GM12878 (cell line): ENCODE measurements at regions not wholly inside any gene's neighbourhood (a gene's known extent, or its start where the extent isn't known, plus 50 kb on each side); places are given as distances from the start of the nearest gene placed in this dataset.

Experiments
- ATAC-seq: fragments of 200-7000 bp; cut with Tn5 transposase; 3 replicates; pipeline ENCODE4 v1.9.1; 2020; ENCODE audit warnings: mild to moderate bottlenecking, moderate library complexity
- BruUV-seq: library from RNA; stranded (reverse); fragments of 400-500 nt; replicated peaks from 2 replicates; lab custom pipeline; 2021; lab: Mats Ljungman, UMichigan
- CTCF ChIA-PET: fragments of 300-600 bp; sonication (Branson Sonifier 250); formaldehyde crosslinking; extraction: SDS; loops from one replicate; lab custom pipeline; 2021; ENCODE audit warnings: inconsistent platforms; lab: Yijun Ruan, JAX
- POLR2A ChIA-PET: fragments of 350-600 bp; formaldehyde crosslinking; extraction: SDS; loops from one replicate; lab custom pipeline; 2021; ENCODE audit warnings: inconsistent platforms; lab: Charles Lee
- RAD21 ChIA-PET: fragments of 300-600 bp; sonication (Branson Sonifier 250); formaldehyde crosslinking; loops from one replicate; lab custom pipeline; 2023; ENCODE audit warnings: antibody characterized with exemption; ENCODE audit not compliant: unreplicated experiment; lab: Charles Lee
- SMC1A ChIA-PET: fragments of 300-600 bp; sonication (Branson Sonifier 250); formaldehyde crosslinking; loops from one replicate; lab custom pipeline; 2023; ENCODE audit not compliant: unreplicated experiment, uncharacterized antibody; lab: Charles Lee
- DNase-seq: peaks from one replicate; pipeline ENCODE4 v3.0.0-alpha.2; 2011; ENCODE audit warnings: low read depth, low spot score
- FAIRE-seq: peaks from 3 replicates; lab custom pipeline; 2011; peaks lifted over from hg19 to GRCh38; lab: Jason Lieb, UNC
- H2AFZ ChIP-seq: 2 replicates; pipeline ENCODE4 v1.6.0; 2011; ENCODE audit warnings: low read depth, low read length, control low read depth; ENCODE audit not compliant: control insufficient read depth
- H3K27ac ChIP-seq: 2 replicates; pipeline ENCODE4 v1.5.1; 2011; ENCODE audit warnings: control low read depth; ENCODE audit not compliant: control insufficient read depth, insufficient read depth
- H3K27me3 ChIP-seq, 2 experiments: replicated peaks in 1 of 2; 2 replicates each; pipeline versions ENCODE4 v1.6.0 to v1.6.1; 2011; ENCODE audit warnings: low read length in 1 of 2; ENCODE audit not compliant: control insufficient read depth in 2 of 2, insufficient read depth in 2 of 2
- H3K36me3 ChIP-seq, 2 experiments: 2 replicates each; pipeline ENCODE4 v1.5.1; 2011; ENCODE audit warnings: low read length in 1 of 2; ENCODE audit not compliant: control insufficient read depth in 2 of 2, insufficient read depth in 2 of 2
- H3K4me1 ChIP-seq: 2 replicates; pipeline ENCODE4 v1.6.1; 2011; ENCODE audit warnings: mild to moderate bottlenecking, low read length, moderate library complexity, mixed read lengths; ENCODE audit not compliant: control insufficient read depth, insufficient read depth
- H3K4me2 ChIP-seq: 2 replicates; pipeline ENCODE4 v1.6.0; 2011; ENCODE audit warnings: control low read depth; ENCODE audit not compliant: control insufficient read depth, insufficient read depth
- H3K4me3 ChIP-seq: fragments of 200-600 bp; sonication (generic); 2 replicates; pipeline ENCODE4 v1.5.1; 2016
- H3K79me2 ChIP-seq: 2 replicates; pipeline ENCODE4 v1.6.0; 2011; ENCODE audit warnings: low read length; ENCODE audit not compliant: control insufficient read depth, insufficient read depth
- H3K9ac ChIP-seq: 2 replicates; pipeline ENCODE4 v1.8.0; 2011; ENCODE audit warnings: low read length, control low read depth, mixed read lengths; ENCODE audit not compliant: control insufficient read depth, insufficient read depth
- H3K9me3 ChIP-seq: replicated peaks from 3 replicates; pipeline ENCODE4 v1.5.1; 2011; ENCODE audit warnings: mild to moderate bottlenecking, low read length; ENCODE audit not compliant: control insufficient read depth, insufficient read depth
- H4K20me1 ChIP-seq: 2 replicates; pipeline ENCODE4 v1.6.0; 2011; ENCODE audit not compliant: control insufficient read depth, insufficient read depth
- CREM ChIP-seq: IDR thresholded peaks from 2 replicates; pipeline ENCODE4 v1.6.1; 2014; ENCODE audit warnings: antibody characterized with exemption, low read depth
- DPF2 ChIP-seq: fragments of 450-650 bp; IDR thresholded peaks from 2 replicates; pipeline ENCODE4 v1.6.1; 2017; ENCODE audit warnings: mild to moderate bottlenecking
- IKZF1 ChIP-seq: fragments of 450-650 bp; conservative IDR thresholded peaks from 2 replicates; pipeline ENCODE4 v1.6.1; 2017; ENCODE audit warnings: antibody characterized with exemption, mild to moderate bottlenecking
- JUND ChIP-seq: IDR thresholded peaks from 2 replicates; pipeline ENCODE4 v1.6.1; 2012; ENCODE audit warnings: low read depth, mild to moderate bottlenecking, low read length, improper control_type of control experiment, moderate library complexity
- RFX5 ChIP-seq: IDR thresholded peaks from 2 replicates; pipeline ENCODE4 v1.6.1; 2011; ENCODE audit warnings: low read depth, low read length, improper control_type of control experiment
- SREBF1 ChIP-seq: IDR thresholded peaks from 2 replicates; pipeline ENCODE4 v1.6.1; 2012; ENCODE audit warnings: mild to moderate bottlenecking, low read length
- TBL1XR1 ChIP-seq: IDR thresholded peaks from 2 replicates; pipeline ENCODE4 v1.6.1; 2012; ENCODE audit warnings: low read depth, low read length, improper control_type of control experiment
- YY1 ChIP-seq: IDR thresholded peaks from 2 replicates; pipeline ENCODE4 v1.6.1; 2011; ENCODE audit warnings: low read depth, mild to moderate bottlenecking, low read length
- ZNF274 ChIP-seq: IDR thresholded peaks from one replicate; pipeline ENCODE4 v1.8.0; 2011; ENCODE audit not compliant: insufficient read length, insufficient read depth
- ZNF622 ChIP-seq: fragments of 450-650 bp; IDR thresholded peaks from 2 replicates; pipeline ENCODE4 v1.6.1; 2017; ENCODE audit warnings: mild to moderate bottlenecking, inconsistent platforms
- WGBS: methylation state at CpG from one replicate; pipeline ENCODE4 v1.1.6; 2016; ENCODE audit warnings: low lambda C conversion rate; ENCODE audit not compliant: insufficient replicate concordance, insufficient coverage; ENCODE audit errors: missing lambda C conversion rate; 5-methylcytosine and 5-hydroxymethylcytosine counted together
- in situ Hi-C: fragments of 300-500 bp; cut with MboI; formaldehyde crosslinking; loops from 9 replicates; pipeline ENCODE4 v1.14.3; 2018; ENCODE audit warnings: mixed read lengths
- intact Hi-C: fragments of 100-400 bp; cut with micrococcal nuclease; formaldehyde crosslinking; loops from one replicate; pipeline ENCODE4 v1.14.2; 2022; ENCODE audit not compliant: unreplicated experiment
- TF ChIP-seq, protein P1 (sequence below): fragments of 450-650 bp; IDR thresholded peaks from 2 replicates; pipeline ENCODE4 v1.6.1; 2017; ENCODE audit warnings: borderline replicate concordance
- TF ChIP-seq, protein P2 (sequence below): IDR thresholded peaks from 2 replicates; pipeline ENCODE4 v1.6.1; 2011; ENCODE audit warnings: low read depth, low read length, improper control_type of control experiment, borderline replicate concordance

DNA sequence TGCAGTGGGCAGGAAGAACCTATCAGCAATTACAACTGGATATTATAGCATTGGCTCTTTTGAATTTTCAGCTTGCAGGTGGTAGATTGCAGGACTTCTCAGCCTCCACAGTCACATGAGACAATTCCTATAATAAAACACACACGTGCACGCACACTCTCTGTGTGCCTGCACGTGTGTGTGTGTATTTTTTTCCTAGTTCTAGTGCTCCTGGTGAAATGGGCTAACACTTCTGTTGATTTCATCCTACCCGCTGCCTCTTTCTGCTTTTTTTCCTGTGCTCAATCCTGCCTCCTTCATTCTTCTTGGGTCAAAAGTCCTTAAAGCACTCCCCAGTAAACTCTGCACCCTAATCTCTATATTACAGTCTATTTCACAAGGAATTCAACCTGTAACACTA is 320.1 kb downstream of the OSTF1 start:
- no peaks in the 10 kb centered on the region for H4K20me1 ChIP-seq
- no peak overlapping the region for H3K4me2 ChIP-seq
- no peak for DNase-seq
- RAD21 ChIA-PET, result no interaction called here
- TF ChIP-seq CREM (no peak), RFX5 (no peak), YY1 (no peak), TBL1XR1 (no peak), DPF2 (no peak), SREBF1 (no peak), ZNF274 (no peak), ZNF622 (no peak), IKZF1 (no peak), JUND (no peak)
- TF ChIP-seq, protein P1, sequence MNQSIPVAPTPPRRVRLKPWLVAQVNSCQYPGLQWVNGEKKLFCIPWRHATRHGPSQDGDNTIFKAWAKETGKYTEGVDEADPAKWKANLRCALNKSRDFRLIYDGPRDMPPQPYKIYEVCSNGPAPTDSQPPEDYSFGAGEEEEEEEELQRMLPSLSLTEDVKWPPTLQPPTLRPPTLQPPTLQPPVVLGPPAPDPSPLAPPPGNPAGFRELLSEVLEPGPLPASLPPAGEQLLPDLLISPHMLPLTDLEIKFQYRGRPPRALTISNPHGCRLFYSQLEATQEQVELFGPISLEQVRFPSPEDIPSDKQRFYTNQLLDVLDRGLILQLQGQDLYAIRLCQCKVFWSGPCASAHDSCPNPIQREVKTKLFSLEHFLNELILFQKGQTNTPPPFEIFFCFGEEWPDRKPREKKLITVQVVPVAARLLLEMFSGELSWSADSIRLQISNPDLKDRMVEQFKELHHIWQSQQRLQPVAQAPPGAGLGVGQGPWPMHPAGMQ, result no peak
- TF ChIP-seq, protein P2, sequence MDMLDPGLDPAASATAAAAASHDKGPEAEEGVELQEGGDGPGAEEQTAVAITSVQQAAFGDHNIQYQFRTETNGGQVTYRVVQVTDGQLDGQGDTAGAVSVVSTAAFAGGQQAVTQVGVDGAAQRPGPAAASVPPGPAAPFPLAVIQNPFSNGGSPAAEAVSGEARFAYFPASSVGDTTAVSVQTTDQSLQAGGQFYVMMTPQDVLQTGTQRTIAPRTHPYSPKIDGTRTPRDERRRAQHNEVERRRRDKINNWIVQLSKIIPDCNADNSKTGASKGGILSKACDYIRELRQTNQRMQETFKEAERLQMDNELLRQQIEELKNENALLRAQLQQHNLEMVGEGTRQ, result no peak
- TF ChIP-seq, all 136 proteins: peak for 0
- H2AFZ ChIP-seq, result no peak overlapping the region
- no peaks in the 10 kb centered on the region for H3K9me3 ChIP-seq
- SMC1A ChIA-PET, result no interaction called here
- CTCF ChIA-PET, result interaction anchor here (0.7 kb wide), 1 partner anchor 39 kb away, joined by 5 read pairs; no protein-coding TSS in a partner anchor
- H3K4me3 ChIP-seq, result no peak overlapping the region
- in situ Hi-C loops, result no loop called here
- POLR2A ChIA-PET, result no interaction called here
- no peaks in the 10 kb centered on the region for H3K27me3 ChIP-seq
- no peaks in the 10 kb centered on the region for H3K36me3 ChIP-seq
- H3K9ac ChIP-seq, result no peak overlapping the region
- BruUV-seq, result no TSS peak
- ATAC-seq (no peak), FAIRE-seq (no peak)
- no peaks in the 10 kb centered on the region for H3K79me2 ChIP-seq
- no peak overlapping the region for H3K27ac ChIP-seq
- WGBS, result 19% methylated on average over 4 of the region's 4 CpGs
- intact Hi-C loops, result no loop called here
- H3K4me1 ChIP-seq, result no peaks in the 10 kb centered on the region
